HG02943 (cell line): ENCODE measurements at regions not wholly inside any gene's neighbourhood (a gene's known extent, or its start where the extent isn't known, plus 50 kb on each side); places are given as distances from the start of the nearest gene placed in this dataset.
"Not testable (repeated sequence)": the region's sequence is repeated elsewhere in the genome, so short reads cannot be mapped to it uniquely, and the experiment has no call there.

Experiments used
- ATAC-seq: cut with Tn5 transposase; IDR thresholded peaks from one replicate; pipeline ENCODE4 v1.9.1; 2021; ENCODE audit warnings: mild to moderate bottlenecking, low read depth, moderate library complexity; ENCODE audit not compliant: unreplicated experiment

DNA sequence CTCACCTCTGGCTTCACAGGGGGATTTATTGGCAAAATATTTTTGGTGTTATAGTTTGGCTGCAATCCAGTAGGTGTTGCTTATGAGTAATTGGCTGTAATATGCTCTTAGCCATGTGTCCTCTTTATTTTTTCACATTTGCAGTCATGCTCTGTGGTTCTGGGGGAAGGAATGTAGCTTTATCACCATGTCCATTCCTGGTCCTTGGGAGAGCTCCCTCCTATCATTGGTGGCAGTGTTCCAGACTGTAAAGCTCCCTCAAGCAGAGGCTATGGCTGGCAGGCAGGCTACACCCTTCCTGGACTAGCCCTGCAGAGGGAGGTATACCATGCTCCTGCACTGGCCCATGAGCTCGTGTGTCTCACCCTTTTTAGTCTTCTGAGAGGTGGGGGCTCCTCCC is 120.0 kb upstream of the FSIP2 start:
- no peak for ATAC-seq

DNA sequence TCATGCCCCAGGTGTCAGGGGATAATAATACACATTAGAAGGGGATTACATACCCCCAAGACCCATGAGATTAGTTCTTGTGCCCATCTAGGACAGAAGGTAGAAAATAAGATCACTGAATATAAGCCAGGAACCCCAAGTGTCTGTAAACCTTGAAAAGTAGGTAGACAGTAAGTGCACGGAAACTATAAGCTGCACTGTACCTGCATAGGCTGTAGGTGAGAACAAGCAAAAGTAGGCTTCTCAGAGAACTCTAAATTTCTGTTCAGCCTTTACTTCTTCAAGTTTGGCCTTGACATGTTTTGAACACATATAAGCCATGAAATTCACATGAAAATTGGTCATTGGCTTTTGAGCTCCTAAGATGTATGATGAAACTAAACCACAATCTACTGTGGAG is 113.0 kb upstream of the FSIP2 start:
- no peak for ATAC-seq

DNA sequence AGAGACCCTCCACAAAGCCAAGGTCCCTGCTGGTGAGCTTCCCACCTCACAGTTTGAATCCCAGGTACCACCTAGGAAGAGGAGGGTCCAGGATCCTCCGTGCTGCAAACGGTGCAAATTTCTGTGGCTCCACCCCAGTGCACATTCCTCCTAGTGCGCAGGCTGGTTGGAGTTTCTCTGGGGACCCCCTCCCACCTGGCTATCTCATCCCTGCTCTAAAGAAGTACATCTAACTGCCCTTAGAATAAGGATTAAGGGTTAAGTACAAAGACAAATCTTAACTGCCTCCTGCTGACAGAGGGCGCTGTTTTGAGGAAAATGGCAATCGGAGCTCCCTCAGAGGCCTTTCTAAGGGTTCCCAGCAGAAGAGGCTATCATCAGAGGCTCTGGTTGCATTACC is 109.6 kb upstream of the FSIP2 start:
- ATAC-seq = no peak

DNA sequence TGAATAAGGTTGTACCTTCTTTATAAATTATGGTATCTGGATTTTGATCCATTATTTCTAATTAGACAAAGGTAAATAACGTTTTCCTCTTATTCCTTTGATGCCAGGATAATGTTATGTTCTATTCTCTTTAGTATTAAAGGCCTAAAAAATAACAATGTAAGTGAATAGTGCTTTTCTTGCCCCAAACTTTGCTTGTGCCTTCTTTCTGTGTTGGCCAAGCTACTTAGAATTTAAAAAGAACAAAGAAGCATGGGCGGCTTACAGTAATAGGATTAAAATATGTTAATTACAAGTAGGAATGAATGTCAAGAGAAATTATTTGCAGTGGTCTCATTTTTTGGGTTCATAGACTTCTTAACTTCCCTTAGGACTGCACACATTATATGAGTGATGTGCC is 105.0 kb upstream of the FSIP2 start:
- no peak for ATAC-seq

DNA sequence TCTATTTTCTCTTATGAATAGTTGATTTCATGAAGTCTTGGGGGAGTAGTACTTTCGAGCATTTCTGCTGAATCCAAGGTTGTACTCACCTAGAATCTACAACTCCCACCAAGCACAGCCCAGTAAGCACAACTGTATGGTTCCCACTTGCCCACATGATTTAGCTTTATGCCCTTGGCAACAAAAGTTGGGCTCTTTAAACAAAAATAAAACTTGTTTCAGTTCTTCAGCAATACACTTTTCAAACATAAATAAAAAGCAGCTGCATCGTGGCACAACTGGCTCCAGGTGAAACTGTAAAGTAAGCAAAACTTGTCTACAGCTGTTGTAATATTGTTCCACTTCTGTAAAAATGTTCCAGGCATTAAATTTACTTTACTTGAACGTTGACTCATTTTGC is 99.8 kb upstream of the FSIP2 start:
- no peak for ATAC-seq

DNA sequence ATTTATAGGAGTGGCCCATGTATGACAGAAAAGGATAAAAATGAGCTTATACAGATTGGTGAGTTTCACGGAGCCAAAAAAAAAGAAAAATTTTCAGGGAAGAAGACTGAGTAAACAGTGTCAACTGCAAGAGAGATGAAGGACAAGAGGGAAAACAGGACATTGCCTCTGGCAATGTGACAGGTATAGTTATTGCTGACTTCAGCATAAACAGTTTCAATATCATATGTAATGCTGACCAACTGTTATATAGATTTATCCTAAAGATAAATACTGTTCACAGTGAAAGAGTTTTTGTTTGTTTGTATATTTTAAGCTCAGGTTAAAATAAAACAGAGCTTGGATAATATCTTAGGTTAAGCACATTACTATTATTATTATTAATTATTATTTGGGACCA is 98.0 kb upstream of the FSIP2 start:
- no peak for ATAC-seq

DNA sequence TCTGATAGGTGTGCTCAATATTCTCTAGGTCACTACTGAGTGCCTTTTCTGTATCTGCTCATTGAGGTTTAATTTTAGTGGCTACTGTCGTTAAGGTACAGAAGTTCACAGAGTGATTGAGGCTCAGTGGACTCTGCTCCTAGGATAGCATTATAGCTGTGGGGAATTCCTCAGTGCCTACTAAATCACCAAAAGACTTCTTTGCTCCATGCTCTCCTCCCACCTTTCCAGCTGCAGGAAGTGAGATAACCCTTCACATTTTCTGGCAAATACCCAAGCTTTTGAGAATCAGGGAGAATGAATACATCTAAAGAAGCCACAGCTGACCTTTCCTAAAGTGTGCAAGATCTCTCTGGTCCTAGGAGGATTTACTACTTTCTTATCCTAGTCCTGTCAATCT is 95.2 kb upstream of the FSIP2 start:
- no peak for ATAC-seq

DNA sequence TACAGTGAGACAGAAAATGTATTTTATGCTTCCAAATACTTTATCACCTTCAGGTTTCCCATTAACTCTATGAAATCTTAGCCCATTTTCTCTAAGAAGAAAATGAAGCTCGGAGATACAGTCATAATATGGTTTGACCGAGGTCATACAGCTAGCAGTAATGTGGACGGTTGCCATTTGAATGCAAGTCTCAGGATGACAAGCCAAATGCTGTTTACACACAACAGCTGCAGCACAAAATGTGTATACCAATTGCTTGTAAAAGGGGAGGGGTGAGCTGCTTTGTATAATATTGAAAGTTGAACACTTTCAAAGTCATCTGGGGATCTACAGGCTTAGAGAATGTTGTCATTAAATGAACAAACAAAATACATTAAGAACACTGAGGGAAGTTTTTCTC is 93.8 kb upstream of the FSIP2 start:
- ATAC-seq = no peak

DNA sequence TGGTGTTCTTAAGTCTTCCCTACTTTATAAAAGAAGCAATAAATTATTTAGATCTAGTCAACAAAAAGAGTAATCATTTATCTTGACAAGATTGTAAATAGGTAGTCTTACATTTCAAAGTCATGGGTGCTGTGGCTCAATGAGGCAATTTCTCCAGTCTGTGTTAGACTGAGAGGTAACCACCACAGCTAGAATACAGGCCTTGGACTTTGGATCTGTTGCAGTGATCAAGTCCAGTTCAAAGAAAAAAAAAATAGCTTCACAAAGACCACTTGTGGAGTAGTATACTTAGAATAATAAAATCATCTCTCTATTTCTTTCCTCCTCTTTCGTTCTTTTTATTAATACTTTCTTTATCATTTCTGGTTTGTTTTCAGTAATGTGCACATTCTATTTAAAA is 93.1 kb upstream of the FSIP2 start:
- no peak for ATAC-seq

DNA sequence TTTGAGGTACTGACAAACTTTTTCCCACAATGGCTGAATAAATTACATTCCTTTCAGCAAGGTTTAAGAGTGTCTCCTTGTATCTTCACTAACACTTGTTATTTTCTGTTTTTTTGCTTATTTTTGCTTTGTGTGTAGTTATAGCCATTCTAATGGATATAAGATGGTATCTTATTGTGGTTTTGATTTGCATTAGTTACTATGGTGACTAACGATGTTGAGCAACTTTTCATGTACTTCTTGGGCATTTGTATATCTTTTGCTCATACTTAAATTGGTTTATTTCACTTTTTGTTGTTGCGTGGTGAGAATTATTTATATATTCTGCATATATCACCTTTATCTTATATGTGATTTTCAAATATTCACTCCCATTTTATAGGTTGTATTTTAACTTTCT is 79.9 kb upstream of the FSIP2 start:
- ATAC-seq = no peak

DNA sequence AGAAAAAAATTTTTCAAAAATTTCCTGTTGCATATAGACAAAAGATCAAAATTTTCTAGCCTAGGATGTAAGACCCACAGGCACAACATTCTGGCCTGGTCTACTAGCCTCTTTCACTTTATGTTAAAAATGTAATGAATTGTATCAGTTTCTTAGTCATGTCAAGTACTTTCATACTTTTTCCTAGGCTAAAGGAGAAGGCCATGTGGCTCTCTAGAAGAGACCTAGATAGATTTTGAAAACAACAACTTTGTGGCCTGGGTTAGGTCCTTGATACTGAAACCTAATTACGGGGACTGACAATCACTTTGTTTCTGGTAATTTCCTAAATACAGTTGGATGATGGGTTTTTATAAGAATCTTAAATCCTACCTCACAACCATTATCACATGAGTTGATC is 74.8 kb upstream of the FSIP2 start:
- no peak for ATAC-seq

DNA sequence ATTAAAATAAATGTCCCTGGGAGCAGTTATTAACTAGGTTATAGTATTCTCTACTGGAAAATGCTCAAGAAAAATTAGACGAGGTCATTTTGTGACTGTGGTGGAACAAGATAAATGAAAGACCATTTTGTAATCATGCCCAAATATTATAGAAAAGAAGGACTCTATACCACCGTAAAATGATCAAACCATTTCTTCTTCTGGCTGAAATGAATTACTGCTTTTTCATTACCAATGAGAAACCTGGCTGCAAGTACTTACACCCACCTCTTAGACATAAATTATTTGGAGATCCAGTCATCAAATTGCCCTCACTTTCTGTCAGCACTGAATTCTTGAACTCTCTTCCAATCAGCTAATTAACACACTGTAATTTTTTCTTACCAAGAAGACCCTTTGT is 74.2 kb upstream of the FSIP2 start:
- no peak for ATAC-seq

DNA sequence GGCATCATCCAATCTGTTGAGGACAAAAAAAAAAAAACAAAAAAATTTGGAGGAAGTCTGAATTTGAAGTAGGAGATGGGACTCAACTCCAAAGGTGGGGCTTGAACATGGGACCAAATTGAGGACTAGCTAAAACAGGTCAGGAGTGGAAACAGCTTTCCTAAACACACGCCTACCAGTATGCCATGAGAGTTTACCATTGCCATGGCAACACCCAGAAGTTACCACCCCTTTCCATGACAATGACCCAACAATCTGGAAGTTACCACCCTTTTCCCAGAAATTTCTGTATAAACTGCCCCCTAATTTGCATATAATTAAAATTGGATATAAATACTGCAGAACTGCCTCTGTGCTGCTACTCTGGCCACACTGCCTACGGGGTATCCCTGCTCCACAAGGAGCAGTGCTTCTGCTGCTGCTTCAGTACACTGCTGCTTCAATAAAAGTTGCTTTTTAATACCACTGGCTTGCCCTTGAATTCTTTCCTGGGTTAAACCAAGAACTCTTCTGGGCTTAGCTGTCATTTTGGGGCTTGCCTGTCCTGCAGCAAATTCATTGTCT is 73.3 kb upstream of the FSIP2 start:
- ATAC-seq = no peak

DNA sequence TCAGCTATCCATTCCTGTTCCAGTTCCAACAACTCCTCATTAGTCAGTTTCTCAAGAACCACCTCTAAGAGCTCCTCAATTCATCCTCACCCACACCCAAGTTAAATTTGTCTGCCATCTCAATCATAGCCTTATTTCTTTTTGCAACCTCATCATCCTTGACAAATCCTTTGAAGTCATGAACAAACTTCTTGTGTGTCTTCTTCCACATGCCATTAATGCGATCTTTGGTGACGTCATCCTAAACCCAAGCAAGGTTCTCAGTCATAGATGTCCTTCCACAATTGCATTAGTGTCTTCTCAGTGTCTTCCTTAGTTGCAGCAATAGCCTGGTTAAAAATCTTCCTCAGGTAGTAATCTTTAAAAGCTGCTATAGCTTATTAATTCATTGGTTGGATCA is 71.2 kb upstream of the FSIP2 start:
- ATAC-seq = no peak

DNA sequence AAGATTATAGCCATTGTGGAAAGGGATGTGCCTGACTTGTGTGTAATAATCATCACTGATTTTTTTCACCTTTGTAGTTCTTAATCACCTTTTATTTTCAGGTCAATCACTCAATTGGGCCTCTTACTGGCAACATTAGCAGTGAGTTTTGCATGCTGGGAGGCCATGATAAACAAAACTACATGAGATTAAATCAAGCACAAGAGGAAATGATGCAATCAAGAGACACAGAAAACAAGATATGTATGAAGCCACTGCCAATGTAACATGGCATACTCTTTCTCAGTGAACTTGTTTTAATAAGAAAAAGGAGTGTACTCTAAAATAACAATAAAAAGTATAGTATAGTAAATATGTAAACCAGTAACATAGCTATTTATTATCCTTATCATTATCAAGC is 69.9 kb upstream of the FSIP2 start:
- ATAC-seq = no peak

DNA sequence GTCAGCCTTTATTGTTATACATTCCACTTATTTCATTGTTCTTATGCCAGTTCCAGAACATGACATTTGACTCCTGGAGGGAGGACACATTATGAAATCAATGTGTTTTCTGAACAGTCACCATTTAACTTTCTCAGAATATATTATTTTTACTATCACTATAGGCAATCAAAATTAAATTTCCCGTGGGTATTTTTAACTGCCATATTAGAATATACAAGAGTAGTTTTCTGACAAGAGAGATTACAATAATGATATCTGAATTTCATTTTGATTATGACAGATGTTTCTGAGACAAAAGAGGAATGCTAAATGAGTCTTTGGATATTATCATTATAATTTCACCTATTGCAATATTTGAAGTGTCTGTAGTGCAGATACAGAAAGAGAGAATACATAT is 64.4 kb upstream of the FSIP2 start:
- ATAC-seq = no peak

DNA sequence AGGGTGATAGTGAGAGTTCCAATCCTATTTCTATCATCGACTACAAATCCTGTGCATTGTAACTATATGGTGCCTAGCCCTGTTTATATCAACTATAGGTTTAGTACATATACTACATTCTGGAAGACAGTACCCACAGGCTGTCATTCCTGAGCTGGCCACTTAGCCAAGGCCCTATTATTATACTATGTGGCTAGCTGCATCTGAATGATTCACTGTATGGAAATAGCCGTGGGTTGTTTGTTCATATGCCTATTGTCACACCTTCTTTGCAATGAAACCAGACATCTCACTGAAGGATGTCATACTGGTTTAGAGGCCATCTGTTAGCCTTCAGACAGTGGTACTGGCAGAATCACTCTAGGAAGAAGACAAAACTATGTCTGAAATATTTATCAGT is 62.3 kb upstream of the FSIP2 start:
- ATAC-seq = no peak

DNA sequence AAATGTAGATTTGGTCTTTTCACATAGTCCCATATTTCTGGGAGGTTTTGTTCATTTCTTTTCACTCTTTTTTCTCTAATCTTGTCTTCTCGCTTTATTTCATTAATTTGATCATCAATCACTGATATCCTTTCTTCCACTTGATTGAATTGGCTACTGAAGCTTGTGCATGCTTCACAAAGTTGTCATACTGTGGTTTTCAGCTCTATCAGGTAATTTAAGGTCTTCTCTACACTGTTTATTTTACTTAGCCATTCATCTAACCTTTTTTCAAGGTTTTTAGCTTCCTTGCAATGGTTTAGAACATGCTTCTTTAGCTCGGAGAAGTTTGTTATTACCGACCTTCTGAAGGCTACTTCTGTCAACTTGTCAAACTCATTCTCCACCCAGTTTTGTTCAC is 51.6 kb upstream of the FSIP2 start:
- not testable (repeated sequence) for ATAC-seq

DNA sequence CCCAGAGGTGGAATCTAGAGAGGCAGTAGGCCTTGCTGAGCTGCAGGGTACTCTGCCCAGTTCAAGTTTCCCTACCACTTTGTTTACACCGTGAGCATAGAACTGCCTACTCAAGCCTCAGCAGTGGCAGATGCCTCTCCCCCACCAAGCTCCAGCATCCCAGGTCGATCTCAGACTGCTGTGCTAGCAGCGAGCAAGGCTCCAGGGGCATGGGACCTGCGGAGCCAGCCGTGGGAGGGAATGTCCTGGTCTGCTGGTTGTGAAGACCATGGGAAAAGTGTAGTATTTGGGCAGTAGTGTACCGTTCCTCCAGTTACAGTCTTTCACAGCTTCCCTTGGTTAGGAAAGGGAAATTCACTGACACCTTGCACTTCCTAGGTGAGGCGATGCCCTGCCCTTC is 50.6 kb upstream of the FSIP2 start:
- ATAC-seq = no peak
